ENCODE measurements at regions not wholly inside any gene's neighbourhood (a gene's known extent, or its start where the extent isn't known, plus 50 kb on each side); places are given as distances from the start of the nearest gene placed in this dataset.
"Not testable (repeated sequence)": the region's sequence is repeated elsewhere in the genome, so short reads cannot be mapped to it uniquely, and the experiment has no call there.

DNA sequence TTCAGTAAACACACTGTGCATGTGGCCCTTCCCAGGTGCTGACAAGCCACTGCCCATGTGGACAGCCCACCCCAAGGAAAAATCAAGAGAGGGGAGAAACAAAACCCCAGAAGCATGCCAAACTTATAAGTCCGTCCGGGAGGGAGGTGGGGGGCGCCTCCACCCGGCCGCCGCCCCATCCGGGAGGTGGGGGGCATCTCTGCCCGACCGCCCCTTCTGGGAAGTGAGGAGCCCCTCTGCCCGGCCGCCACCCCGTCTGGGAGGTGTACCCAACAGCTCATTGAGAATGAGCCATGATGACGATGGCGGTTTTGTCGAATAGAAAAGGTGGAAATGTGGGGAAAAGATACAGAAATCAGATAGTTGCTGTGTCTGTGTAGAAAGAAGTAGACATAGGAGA, 53.8 kb upstream of the C2CD4B start:
- DNase-seq = no peak

DNA sequence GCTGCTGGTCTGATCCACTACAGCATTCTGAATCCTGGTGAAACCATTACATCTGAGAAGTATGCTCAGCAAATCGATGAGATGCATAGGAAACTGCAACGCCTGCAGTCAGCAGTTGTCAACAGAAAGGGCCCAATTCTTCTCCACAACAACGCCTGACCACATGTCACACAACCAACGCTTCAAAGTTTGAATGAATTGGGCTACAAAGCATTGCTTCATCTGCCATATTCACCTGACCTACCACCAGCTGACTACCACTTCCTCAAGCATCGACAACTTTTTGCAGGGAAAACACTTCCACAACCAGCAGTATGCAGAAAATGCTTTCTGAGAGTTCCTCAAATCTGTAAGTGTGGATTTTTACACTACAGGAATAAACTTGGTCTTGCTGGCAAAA, 54.7 kb upstream of the C2CD4B start:
- no peak for DNase-seq

DNA sequence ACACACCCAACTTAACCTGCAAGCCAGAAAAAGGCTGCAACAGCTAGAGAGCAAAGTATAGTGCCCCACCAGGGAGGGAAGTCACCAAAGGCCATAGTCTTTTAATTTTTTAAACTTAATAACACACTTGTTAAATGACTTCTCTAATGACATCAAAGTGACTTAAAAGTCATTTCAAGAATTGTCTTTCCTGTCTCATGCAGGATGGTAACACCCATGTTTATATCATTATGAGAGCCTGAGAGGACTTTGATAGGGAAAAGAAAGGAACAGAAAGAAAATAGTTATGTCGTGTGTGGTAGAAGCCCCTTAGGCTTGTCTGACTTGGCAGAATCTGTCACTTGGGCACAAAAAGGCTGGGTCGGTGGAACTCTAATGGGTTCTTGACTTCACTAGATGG, 57.9 kb upstream of the C2CD4B start:
- DNase-seq = no peak

DNA sequence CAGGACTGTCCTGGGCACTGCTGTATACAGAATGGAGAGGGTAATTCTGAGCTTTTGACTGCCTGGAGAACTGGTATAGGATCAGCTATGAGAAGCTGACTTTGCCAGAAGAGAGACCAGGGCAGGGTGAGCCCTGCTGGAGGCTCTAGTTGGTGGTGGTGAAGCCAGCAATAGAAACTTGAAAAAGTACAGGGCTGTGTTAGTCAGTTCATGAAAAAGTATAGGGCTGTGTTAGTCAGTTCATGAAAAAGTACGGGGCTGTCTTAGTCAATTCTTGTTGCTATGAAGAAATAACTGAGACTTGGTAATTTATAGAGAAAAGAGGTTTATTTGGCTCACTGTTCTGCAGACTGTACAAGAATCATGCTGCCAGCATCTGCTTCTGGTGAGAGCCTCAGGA, 63.5 kb upstream of the C2CD4B start:
- DNase-seq = no peak

DNA sequence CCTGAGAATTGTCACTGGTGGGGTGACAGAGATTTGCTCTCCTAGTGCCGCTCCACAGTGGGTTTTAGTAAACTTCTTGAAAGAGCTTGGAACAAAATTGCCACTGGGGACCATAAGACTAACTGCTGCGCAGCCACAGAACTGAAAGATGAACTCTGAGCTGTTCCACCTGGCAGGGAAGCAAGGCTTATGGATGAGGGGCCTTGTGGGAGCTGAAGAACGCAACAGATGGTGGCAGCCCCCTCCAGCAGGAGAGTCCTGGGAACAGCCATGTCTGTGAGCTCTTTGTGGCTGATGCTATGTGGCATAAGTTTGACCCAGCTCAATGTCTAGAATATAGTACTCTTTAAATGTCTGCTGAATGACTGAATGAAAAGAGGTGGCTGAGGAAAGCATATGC, 66.8 kb upstream of the C2CD4B start:
- no peak for DNase-seq

DNA sequence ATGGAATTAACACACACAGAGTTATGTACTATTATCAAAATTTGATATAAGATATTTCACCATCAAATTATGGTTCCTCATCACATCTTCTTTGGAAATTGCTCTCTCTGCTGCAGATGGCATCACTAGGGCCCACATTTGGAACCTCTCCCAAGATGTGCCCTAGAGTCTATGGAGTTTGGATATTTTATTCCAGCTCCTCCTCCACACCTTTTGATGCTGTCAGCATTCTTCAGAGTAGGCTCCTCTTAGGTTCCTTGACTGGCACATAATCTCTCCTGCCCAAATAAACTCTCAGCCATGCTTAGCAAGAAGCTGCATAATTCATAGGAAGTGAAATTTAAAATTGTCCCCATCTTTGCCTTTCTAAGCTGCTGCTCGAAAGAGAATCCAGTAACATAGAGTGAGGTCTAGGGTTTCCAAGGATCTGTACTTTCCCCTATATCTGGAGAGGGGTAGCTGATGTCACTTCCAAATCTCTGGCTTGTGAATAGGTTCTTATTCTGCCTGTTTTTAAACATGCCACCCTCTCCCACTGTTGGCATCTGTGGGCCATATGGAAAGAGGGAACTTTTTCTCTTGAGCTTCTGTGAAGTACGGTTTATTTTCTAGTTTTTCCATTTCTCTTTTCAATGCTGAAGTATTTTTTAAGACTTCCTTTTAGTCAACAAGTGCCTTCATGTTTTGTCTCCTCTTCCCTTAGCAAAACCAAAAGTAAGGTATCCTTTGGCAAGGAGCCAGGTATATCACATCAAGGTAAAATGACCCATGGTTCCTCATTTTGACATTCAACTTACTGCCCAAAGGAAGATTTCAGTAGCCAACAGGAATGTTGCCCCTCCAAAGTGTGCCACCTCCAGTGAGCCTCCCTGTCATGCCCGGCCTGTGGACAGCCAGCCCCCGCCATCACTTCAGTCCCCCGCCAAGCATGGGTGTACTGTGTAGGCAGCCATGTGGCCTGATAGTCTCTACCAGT, 75.3 kb upstream of the C2CD4B start:
- DNase-seq = no peak

DNA sequence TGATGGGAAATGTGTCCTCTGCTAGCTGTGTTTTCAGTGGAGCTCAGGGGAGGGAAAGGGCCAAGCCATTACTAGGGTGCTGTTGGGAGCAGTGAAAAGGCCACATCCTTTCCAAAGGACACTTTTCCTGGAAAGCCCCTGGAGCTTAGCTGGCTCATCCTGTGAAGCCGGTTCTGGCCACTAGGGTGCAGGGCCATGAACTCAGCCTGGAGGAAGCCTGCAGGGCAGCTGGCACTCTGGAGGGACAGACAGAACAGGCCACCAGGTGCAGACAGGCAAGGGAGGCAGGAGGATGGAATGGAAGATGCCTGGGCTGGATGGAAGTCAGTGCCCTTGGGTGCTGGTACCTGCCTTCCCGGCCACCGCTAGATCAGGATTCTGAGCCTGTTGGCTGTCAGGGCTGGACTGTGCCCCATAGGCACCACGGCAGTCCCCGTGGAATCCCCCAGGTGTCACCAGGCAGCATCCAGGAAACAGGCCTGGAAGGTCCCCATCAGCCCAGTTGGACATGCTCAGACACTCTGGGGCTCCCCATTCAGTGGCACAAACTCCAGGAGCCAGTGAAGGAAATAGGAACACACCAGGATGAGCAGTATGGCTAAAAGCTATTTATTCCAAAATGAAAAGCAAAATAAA, 76.2 kb upstream of the C2CD4B start:
- DNase-seq = no peak

DNA sequence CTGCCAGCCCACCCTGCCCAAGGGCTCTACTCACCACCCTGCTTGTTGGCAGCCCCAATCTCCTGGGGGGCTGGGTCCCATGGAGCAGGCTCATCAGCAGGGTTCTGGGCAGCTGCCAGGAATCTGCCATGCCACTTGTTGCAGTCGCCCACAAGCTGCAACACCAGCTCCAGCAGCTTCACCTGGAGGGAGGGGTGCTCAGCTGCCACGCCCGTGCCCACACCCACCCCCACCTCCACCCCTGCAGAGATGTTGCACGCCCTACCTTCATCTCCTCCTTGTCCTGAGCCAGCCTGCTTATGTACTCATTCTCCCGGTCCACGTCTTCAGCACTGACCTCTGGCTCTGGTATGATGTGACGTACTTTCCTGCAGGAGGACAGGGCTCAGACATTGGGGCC, 77.9 kb upstream of the C2CD4B start:
- no peak for DNase-seq

DNA sequence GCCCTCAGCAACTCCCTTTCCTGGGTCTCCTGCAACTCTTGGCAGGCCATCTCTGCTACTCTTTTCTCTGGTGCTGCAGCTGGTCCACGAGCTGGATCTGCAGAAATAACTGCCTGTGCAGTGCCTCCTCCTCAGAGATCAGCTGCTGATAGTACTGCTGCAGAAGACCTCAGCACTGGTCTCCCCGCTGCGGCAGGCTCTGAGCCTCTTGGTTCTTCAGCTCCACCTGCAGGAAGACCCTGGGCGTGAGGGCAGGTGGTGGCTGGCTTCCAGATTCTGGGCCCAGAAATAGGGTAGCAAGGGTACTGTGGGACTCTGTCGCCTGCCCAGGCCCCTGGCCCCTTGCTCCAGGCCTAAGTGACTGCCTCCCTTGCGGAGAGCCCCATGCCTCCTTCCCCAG, 79.7 kb upstream of the C2CD4B start:
- DNase-seq = no peak

DNA sequence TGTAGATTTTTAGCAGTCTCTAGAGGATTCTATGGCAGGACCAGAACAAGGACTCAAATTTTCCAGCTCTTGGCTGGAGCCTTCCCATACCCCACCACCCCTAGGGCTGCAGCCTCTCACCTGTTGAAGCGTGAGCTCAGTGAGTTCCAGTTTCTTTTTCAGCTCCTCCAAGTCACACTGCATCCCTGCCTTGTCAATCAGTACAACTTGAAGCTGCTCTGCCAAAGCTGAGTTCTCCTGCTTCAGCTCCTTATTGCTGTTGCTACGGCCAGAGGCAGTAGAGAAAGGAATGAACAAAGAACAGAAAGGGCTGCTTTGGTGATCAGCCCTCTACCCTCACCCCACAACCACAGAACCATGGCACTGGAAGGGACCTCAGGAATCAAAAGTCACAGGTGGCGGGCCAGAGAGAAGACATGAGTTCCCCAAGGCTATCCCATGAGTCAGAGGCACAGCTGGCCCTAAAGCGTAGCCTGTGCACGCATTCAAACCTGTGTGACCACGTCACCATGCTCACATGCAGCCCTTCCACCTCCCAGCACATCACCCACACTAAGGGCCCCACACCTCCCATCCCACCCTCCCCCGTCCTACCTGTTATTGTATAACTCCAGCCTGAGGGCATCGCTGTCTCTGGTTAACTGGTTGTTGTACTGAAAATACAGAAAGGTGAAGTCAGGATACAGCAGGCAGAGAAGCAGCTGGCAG, 83.3 kb upstream of the C2CD4B start:
- DNase-seq = no peak

DNA sequence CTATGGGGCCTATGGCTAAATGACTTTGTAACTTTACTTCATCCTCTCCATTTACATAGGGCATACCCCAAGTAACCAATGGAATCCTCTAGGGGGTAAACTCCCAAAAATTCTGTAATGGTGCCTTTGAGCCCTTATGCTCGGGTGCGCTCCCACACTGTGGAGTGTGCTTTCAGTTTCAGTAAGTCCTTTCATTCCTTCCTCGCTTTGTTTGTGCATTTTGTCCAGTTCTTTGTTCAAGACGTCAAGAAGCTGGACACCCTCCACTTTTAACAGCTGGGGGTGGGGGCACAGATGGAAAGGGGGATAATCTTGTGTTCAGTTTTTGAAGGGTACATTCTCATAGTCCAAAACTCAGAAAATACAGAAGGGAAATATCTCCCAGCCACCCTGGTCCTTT, 84.4 kb upstream of the C2CD4B start:
- no peak for DNase-seq

DNA sequence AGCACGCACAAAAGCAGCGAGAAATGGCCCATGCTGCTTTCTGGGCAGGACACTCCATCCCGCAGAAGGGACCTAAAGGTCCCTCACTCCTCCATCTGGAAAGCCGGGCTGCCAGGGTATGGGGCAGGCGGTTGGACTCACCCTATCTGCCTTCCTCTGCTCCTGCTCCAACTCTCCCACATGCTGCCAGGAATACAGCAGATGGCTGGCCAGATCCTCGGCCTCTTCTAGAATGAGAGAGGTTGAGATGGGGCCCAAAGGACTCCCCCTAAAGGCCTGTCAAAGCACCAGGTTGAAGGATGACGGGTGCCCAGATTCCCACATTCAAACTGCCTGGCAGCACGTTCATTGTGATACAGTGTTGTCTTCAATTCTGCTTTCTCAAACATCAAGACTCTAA, 85.1 kb upstream of the C2CD4B start:
- no peak for DNase-seq

DNA sequence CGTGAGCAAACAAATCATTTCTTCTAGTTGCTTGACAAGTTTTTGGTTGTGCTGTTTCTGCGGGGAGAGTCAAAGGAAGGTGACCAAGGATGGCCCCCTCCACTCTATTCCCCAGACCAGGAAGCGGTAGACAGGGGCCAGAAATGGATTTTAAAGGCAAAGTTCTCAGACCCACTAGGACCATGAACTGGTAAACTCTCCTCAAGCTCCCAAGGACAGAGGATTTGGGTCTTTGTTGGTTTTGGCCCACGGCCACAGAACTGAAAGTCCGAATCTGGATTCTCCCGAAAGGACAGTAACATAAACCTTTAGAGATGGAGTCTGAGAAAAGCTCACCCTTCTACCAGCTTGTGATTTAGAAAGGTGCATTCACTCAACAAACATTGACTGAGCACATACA, 85.9 kb upstream of the C2CD4B start:
- no peak for DNase-seq

DNA sequence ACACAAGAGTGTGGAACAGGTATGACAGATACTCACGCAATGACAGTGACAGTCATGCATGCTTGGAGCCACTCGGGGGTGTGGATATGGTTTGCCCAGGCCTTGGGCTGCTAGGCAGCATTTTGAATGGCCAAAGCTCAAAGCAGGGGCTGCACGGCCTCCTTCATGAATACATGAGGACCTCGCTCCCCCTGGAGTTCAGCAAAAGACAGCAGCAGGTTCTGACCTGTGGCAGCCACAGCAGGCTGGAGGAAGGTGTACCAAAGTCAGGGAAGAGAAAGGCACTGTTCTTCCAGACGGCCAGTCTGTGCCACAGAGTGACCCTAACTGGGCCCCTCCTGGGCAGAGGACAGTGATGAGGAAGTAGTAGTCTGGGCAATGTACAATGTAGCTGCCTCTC, 88.2 kb upstream of the C2CD4B start:
- no peak for DNase-seq

DNA sequence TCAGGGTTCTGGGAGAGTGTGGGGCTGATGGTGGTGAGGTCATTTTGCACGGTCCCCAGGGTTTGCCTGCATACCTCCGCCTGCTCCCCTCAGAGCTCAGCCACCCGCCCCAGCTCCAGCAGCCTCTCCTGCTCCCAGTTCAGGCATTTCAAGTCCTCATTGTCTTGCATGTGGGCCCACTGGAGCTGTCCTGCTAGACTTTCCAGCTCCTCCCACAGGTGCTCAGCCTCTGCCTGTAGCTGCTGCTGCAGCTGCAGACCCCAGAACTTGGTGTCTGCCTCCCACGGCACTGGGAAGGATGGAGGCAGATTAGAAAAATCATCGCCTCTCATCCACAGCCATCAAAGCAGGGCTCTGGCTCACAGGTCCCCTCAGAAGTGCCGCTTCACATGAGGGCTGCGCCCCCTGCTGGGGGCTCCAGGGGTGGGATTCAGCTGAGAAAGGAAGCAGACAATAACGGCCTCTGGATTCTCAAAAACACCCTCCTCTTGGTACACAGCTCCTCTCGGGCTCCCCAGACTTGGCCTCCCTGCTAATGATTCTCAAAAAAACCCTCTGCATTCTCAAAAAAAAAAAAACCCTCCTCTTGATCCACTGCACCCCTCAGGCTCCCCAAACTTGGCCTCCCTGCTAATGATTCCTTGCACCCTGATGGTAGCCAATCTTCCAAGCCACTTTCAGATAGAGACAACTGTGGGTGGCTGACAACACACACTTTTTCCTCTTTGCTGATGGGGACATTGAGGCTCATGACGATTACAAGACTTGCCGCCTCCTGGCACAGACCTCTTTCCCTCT, 89.3 kb upstream of the C2CD4B start:
- peak; percentile 37 to 46 for DNase-seq

DNA sequence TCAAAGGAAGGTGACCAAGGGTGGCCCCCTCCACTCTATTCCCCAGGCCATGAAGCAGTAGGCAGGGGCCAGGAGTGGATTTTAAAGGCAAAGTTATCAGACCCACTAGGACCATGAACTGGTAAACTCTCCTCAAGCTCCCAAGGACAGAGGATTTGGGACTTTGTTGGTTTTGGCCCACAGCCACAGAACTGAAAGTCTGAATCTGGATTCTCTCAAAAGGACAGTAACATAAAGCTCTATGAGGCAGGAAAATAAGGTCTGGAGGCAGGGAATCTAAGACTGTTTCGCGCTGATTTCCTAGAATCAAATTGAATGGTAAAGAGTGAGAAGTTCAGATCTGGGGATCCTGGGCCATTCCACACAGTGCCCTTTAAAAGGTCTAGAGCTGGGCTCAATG, 91.3 kb upstream of the C2CD4B start:
- DNase-seq = not testable (repeated sequence)

DNA sequence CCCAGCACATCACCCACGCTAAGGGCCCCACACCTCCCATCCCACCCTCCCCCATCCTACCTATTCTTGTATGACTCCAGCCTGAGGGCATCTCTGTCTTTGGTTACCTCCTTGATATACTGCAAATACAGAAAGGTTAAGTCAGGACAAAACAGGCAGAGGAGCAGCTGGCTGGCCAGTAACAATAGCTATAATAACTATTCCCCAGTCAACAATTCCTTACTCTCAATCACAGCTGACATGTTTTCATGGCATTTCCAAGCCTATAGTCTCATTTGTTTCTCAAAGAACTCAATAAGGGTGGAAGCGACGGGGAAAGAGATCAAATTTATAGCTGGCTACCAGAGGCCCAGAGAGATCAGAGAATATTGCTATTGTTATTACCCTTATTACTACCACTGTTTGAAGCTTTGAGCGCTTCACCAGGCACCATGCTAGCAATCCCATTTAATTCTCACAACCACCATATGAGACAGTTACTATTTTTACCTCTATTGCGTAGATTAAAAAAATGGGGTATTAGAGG, 93.0 kb upstream of the C2CD4B start:
- no peak for DNase-seq

DNA sequence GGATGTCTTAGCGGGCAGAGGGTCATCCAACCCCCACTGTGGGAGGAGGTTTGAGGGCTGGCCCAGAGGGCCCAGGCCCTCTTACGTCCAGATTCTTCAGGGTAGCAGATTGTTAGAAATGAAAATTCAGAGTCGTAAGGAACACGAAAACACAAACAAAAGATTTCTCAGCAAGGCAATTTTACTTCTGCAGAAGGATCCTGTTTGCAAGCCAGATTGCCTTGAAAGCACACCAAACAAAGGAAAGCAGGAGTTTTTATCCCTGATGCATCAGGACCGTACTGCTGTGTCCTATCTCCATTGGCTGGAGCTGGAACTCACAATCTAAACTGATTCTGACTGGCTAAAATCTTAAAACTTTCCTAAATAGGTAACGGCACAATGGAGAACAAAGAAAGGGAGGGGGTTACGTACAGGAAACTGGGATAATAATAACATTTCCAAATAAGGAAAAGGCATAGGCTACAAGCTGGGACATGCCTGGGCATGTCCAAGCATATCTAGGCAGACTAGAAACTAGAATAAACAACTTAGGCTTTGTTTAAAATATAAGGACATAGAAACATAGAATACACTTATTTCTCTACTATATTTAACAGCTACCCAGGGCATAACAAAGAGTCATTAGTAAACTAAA, 97.3 kb upstream of the C2CD4B start:
- DNase-seq = no peak

DNA sequence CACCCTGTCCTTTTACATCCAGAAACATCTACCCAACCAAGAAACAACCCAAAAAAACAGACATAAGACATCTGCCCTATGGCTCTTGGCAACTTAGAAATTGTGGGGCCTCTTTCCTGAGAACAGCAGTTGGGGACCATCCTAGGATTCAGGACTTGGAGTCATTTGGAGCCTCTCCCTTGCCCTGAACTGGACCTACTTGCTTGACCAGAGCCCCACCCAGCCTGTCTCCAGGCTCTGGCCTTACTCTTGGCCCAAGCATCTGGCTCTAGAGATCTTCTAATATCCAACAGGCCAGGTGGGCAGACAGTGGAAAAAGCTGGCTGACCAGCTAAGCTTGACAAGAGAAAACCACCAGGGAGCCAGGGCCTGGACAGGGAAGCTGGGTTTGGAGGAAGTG, 99.1 kb upstream of the C2CD4B start:
- DNase-seq = no peak

DNA sequence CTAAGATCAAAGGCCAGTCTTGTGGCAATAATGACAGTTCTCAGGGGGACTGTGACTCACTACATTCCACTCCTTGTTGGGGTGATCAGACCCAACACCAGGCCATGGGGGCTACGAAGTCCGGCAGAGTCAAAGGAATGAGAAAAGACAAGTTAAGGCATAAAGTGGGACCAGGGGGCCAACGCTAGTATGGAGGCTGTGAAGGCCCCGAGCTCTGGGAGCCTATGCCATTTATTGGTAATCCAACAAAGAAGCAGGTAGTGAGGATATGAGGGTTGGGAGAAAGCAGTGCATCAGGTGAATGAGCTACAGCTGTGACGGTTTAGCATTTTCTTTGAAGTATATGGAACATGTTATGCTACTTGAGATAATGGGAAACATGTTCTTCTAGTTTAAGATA, 104.4 kb upstream of the C2CD4B start:
- DNase-seq = no peak

DNA sequence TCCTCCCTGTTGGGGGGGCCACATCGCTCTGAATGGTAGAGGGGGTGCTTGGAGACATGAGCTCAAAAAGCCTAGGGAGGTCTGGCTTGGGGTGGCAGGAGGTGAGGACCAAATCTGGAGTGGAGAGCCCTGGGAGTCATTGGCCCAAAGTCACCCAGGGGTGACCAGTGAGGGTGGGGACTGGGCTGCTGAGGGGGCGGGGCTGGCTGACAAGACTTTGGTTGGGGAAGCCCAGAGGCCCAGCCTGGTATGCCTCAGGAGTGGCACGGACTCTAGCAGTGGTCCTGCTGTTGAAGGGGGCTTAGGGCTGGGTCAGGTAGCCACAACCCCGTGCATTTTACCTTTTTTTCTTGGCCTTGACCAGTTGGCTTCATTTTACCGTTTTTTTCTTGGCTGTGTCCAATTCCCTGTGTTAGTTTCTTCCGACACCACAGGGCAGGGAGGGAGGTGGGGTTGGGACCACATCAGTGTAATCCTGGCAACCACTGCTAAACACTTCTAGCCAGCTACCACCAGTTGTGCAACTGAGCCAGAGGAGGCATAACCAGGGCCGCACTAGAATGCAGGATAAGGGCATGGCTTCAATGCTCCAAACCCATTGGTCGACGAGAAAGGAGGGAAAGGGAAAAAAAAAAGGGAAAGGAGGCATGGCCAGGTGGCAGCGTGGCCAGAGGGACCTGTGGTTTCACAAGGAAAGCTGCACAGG, 105.3 kb upstream of the C2CD4B start:
- no peak for DNase-seq

DNA sequence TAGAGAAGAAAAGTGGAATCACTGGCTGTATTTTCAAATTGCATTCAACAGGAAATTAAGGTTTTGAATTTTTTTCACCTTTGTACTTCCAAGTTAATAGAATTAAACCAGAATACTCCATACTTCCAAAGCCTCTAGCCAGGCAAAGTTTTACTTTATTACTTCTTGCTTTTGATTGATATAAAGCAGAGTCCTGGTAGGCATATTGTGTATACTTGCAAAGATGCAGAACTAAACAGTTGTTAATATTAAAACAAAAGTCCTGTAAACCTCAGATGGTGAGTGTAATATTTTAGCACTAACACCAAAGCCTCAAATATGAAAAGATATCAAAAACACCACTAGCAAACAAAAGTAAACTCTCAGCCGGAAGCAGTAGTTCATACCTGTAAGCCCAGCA, 107.2 kb upstream of the C2CD4B start:
- DNase-seq = no peak
